HL-60 (cell line): ENCODE measurements at regions not wholly inside any gene's neighbourhood (a gene's known extent, or its start where the extent isn't known, plus 50 kb on each side); places are given as distances from the start of the nearest gene placed in this dataset.

Experiments used
- CTCF ChIP-seq: IDR thresholded peaks from one replicate; pipeline ENCODE4 v1.5.1; 2011; ENCODE audit warnings: low read length, control low read depth, inconsistent platforms; ENCODE audit not compliant: insufficient read depth
- POLR2AphosphoS5 ChIP-seq: IDR thresholded peaks from 2 replicates; pipeline ENCODE4 v1.6.1; 2012; ENCODE audit warnings: low read depth

GRCh38 chr9:108620767-108621166 lies 235.0 kb downstream of the ACTL7B start:
- TF ChIP-seq POLR2AphosphoS5 (no peak), CTCF (no peak)
